Thoracic aorta (tissue), 2 donors: ENCODE measurements at regions not wholly inside any gene's neighbourhood (a gene's known extent, or its start where the extent isn't known, plus 50 kb on each side); places are given as distances from the start of the nearest gene placed in this dataset.

Source experiments
- ATAC-seq: fragments of 150-250 bp; one replicate; pipeline ENCODE4 v1.8.0; 2017; ENCODE audit warnings: low read depth; ENCODE audit not compliant: insufficient number of reproducible peaks, low FRiP score
- DNase-seq: peaks from one replicate; pipeline ENCODE4 v3.0.0-alpha.2; 2020; ENCODE audit warnings: low spot score
- H3K27ac ChIP-seq, 2 donors: fragments of 200-600 bp; sonication (generic); 1 replicate in 1 of 2; 2 replicates in 1 of 2; pipeline ENCODE4 v1.5.1; 2016; ENCODE audit warnings: mild to moderate bottlenecking in 2 of 2, moderate library complexity in 2 of 2
- H3K27me3 ChIP-seq: fragments of 200-600 bp; sonication (generic); replicated peaks from 2 replicates; pipeline ENCODE4 v1.6.0; 2016; ENCODE audit warnings: mild to moderate bottlenecking; ENCODE audit not compliant: insufficient read depth
- H3K36me3 ChIP-seq: fragments of 200-600 bp; sonication (generic); one replicate; pipeline ENCODE4 v1.5.1; 2016
- H3K4me1 ChIP-seq, 2 donors: fragments of 200-600 bp; sonication (generic); 1 replicate in 1 of 2; 2 replicates in 1 of 2; pipeline versions ENCODE4 v1.5.1 to v1.6.0; 2016; ENCODE audit warnings: low read depth in 2 of 2, mild to moderate bottlenecking in 1 of 2; ENCODE audit not compliant: control insufficient read depth in 1 of 2
- H3K4me3 ChIP-seq: fragments of 200-600 bp; sonication (generic); 2 replicates; pipeline ENCODE4 v1.5.1; 2016; ENCODE audit warnings: mild to moderate bottlenecking
- H3K9me3 ChIP-seq: fragments of 200-600 bp; sonication (generic); 2 replicates; pipeline ENCODE4 v1.5.1; 2016
- TF ChIP-seq, protein P1 (sequence below): fragments of 200-600 bp; sonication (generic); IDR thresholded peaks from one replicate; pipeline ENCODE4 v1.5.1; 2019; ENCODE audit warnings: antibody characterized with exemption

DNA sequence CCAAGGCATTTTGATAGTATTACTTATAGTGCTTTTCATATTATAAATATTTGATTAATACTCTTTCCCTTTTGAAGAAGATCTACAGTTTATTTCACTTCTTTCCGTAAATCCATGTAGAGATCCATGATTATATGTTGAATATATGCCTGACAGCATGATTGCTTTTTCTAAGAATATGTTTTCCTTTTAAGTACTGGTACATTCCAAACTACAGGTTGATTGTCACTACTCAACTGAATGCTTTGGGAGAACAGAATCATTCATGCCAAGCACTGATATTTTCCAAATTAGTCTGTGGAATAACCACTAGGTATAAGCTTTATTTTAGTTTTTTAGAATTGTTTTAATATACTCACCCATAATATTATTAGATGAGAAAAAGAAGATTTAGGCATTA, 330.2 kb downstream of the BCKDHB start:
- Histone ChIP-seq H3K4me3 (no peak overlapping the region), H3K9me3 (no peaks in the 10 kb centered on the region), H3K27ac (no peak overlapping the region), H3K4me1 (peaks cover 4% of the 10 kb centered on the region in 2 donors), H3K27me3 (no peaks in the 10 kb centered on the region), H3K36me3 (no peaks in the 10 kb centered on the region)
- ATAC-seq: no peak
- no peak for DNase-seq
- TF ChIP-seq, protein P1, sequence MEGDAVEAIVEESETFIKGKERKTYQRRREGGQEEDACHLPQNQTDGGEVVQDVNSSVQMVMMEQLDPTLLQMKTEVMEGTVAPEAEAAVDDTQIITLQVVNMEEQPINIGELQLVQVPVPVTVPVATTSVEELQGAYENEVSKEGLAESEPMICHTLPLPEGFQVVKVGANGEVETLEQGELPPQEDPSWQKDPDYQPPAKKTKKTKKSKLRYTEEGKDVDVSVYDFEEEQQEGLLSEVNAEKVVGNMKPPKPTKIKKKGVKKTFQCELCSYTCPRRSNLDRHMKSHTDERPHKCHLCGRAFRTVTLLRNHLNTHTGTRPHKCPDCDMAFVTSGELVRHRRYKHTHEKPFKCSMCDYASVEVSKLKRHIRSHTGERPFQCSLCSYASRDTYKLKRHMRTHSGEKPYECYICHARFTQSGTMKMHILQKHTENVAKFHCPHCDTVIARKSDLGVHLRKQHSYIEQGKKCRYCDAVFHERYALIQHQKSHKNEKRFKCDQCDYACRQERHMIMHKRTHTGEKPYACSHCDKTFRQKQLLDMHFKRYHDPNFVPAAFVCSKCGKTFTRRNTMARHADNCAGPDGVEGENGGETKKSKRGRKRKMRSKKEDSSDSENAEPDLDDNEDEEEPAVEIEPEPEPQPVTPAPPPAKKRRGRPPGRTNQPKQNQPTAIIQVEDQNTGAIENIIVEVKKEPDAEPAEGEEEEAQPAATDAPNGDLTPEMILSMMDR: no peak

DNA sequence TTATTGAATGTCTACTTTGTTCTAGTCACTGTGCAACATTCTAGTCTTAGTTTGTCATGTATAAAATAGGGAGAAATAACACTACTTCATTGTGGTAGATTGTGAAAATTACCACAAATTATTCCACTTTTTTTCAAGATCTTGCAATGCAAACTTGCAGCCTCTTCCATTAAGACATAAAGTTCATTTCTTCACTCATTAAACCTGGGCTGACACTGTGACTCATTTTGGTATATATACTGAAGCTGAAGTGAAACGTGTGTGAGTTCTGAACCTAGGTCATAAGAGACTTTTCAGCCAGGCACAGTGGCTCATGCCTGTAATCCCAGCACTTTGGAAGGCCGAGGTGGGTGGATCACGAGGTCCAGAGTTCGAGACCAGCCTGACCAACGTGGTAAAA, 329.0 kb downstream of the BCKDHB start:
- Histone ChIP-seq H3K4me1 (peaks cover 4% of the 10 kb centered on the region in 2 donors), H3K27ac (no peak overlapping the region), H3K36me3 (no peaks in the 10 kb centered on the region), H3K4me3 (no peak overlapping the region), H3K27me3 (no peaks in the 10 kb centered on the region), H3K9me3 (no peaks in the 10 kb centered on the region)
- ATAC-seq: no peak
- DNase-seq: no peak
- TF ChIP-seq, protein P1: no peak

DNA sequence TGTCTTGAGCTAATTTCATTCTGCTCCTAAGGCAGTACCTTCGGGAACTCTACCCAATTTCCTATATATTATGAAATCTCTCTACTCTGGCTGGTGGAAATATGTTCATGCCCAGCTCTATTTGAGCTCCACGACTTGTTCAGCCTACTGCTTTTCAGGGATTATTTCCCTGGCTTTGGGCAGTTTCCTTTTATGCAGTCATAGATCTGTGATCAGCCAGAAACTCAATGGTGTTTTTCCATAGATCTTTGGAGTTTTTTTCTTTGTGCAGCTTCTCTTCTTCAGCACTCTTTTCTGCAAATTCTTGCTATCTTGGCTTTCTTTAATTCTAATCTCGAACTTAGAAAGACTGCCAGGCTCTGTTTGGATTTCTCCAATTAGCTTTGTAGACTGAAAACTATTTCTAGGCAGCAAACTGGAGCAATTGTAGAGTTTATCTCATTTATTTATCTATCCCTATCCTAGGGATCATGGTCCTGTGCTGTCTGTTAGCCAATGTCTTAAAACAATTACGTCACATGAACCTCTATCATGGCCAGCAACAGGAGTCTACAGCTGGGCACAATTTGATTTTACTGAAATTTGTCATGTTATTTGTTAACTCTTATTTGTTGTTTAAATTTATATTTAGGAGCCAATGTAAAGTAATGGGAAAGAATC, 328.4 kb downstream of the BCKDHB start:
- no peaks in the 10 kb centered on the region for H3K36me3 ChIP-seq
- H3K4me1 ChIP-seq: peaks cover 4% of the 10 kb centered on the region in 2 donors
- no peaks in the 10 kb centered on the region for H3K9me3 ChIP-seq
- ATAC-seq (no peak), DNase-seq (no peak)
- H3K27me3 ChIP-seq: no peaks in the 10 kb centered on the region
- no peak overlapping the region for H3K4me3 ChIP-seq
- H3K27ac ChIP-seq: no peak overlapping the region
- TF ChIP-seq, protein P1: no peak

DNA sequence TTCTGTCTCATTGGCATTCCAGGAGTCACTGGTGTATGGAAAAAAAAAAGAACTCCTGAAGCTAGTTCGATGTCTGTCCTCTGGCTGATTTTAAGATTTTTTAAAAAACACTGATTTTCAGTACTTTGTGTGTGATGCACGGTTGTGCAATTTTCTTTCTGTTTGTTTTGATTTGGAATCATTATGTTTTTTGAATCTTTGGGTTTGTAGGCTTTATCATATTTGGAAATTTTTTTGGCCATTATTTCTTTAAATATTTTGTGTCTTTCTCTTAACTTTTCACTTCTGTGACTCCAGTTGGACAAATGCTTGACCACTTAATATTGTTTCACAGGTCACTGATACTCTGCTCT, 327.2 kb downstream of the BCKDHB start:
- H3K36me3 ChIP-seq: no peaks in the 10 kb centered on the region
- H3K27ac ChIP-seq: no peak overlapping the region
- TF ChIP-seq, protein P1: no peak
- no peak for DNase-seq
- H3K27me3 ChIP-seq: no peaks in the 10 kb centered on the region
- peaks cover 4% of the 10 kb centered on the region in 2 donors for H3K4me1 ChIP-seq
- no peak for ATAC-seq
- no peaks in the 10 kb centered on the region for H3K9me3 ChIP-seq
- H3K4me3 ChIP-seq: no peak overlapping the region

DNA sequence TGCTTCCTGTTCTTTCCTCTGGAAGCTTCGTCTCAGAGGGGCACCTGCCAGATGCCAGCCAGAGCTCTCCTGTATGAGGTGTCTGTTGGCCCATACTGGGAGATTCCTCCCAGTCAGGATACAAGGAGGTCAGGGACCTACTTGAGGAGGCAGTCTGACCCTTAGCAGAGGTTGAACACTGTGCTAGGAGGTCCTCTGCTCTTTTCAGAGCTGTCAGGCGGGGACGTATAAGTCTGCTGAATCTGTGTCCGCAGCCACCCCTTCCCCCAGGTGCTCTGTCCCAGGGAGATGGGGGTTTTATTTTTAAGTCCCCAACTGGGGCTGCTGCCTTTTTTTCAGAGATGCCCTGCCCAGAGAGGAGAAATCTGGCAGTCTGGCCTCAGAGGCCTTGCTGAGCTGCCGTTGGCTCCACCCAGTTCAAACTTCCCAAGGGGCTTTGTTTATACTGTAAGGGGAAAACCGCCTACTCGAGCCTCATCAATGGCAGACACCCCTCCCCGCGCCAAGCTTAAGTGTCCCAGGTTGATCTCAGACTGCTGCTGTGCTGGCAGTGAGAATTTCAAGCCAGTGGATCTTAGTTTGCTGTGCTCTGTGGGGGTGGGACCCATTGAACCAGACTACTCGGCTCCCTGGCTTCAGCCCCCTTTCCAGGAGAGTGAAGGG, 326.7 kb downstream of the BCKDHB start:
- H3K27me3 ChIP-seq: no peaks in the 10 kb centered on the region
- H3K27ac ChIP-seq: no peak overlapping the region
- H3K4me1 ChIP-seq: peaks cover 4% of the 10 kb centered on the region in 2 donors
- DNase-seq: no peak
- no peak overlapping the region for H3K4me3 ChIP-seq
- TF ChIP-seq, protein P1: no peak
- peaks cover under 1% of the 10 kb centered on the region for H3K9me3 ChIP-seq
- H3K36me3 ChIP-seq: no peaks in the 10 kb centered on the region
- no peak for ATAC-seq
